ENCODE measurements at regions not wholly inside any gene's neighbourhood (a gene's known extent, or its start where the extent isn't known, plus 50 kb on each side); places are given as distances from the start of the nearest gene placed in this dataset.

DNA sequence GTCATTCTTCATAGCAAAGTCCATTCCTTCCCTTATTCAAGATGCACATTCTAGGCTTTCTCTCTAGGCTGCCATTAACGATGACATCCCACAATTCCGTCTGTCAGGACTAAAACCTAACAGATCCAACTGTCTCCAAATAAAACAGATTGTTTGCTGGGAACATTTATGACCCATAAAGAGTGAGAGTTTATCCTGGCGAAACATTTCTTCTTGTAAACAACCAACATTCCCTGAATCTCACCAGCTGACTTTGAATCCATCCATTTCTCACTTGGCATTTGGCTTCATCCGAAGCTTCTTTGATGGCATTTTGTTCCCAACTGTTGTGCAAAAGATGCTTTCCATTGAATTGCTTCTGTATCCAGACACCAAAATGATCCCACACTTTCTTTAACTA lies 93.1 kb downstream of the OLIG3 start:
- ChIA-PET CTCF (no interaction called here), POLR2A (no interaction called here)
- TF ChIP-seq, protein P1, sequence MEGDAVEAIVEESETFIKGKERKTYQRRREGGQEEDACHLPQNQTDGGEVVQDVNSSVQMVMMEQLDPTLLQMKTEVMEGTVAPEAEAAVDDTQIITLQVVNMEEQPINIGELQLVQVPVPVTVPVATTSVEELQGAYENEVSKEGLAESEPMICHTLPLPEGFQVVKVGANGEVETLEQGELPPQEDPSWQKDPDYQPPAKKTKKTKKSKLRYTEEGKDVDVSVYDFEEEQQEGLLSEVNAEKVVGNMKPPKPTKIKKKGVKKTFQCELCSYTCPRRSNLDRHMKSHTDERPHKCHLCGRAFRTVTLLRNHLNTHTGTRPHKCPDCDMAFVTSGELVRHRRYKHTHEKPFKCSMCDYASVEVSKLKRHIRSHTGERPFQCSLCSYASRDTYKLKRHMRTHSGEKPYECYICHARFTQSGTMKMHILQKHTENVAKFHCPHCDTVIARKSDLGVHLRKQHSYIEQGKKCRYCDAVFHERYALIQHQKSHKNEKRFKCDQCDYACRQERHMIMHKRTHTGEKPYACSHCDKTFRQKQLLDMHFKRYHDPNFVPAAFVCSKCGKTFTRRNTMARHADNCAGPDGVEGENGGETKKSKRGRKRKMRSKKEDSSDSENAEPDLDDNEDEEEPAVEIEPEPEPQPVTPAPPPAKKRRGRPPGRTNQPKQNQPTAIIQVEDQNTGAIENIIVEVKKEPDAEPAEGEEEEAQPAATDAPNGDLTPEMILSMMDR (IDR thresholded peaks at IDR 0.05; ENCODE audit: insufficient read depth, low read depth, low read length), result no peak
- Histone ChIP-seq H3K4me3 (ENCODE audit: low read depth, low read length) (no peak overlapping the region), H3K36me3 (ENCODE audit: control insufficient read depth, insufficient read depth, low read length) (no peaks in the 10 kb centered on the region), H3K27me3 (ENCODE audit: control insufficient read depth, insufficient read depth, low read length) (no peaks in the 10 kb centered on the region)
- DNase-seq (ENCODE audit: low read depth), result no peak

- POLR2A ChIA-PET, result no interaction called here
- CTCF ChIA-PET, result no interaction called here
- no peak for DNase-seq (ENCODE audit: low read depth)
These were observed 94.2 kb downstream of the OLIG3 start for GRCh38 chr6:137399881-137400443.

GRCh38 chr6:137395316-137395715 lies 98.9 kb downstream of the OLIG3 start:
- TF ChIP-seq, protein P1 (IDR thresholded peaks at IDR 0.05; ENCODE audit: insufficient read depth, low read depth, low read length), result no peak
- ChIA-PET CTCF (no interaction called here), POLR2A (no interaction called here)
- H3K27me3 ChIP-seq (ENCODE audit: control insufficient read depth, insufficient read depth, low read length), result no peaks in the 10 kb centered on the region
- no peak overlapping the region for H3K4me3 ChIP-seq (ENCODE audit: low read depth, low read length)
- no peak for DNase-seq (ENCODE audit: low read depth)
- H3K36me3 ChIP-seq (ENCODE audit: control insufficient read depth, insufficient read depth, low read length), result no peaks in the 10 kb centered on the region

More at GRCh38 chr6:137399881-137400443, 94.2 kb downstream of the OLIG3 start:
- Histone ChIP-seq H3K4me3 (ENCODE audit: low read depth, low read length) (no peak overlapping the region), H3K36me3 (ENCODE audit: control insufficient read depth, insufficient read depth, low read length) (no peaks in the 10 kb centered on the region), H3K27me3 (ENCODE audit: control insufficient read depth, insufficient read depth, low read length) (no peaks in the 10 kb centered on the region)
- TF ChIP-seq, protein P1 (IDR thresholded peaks at IDR 0.05; ENCODE audit: insufficient read depth, low read depth, low read length), result no peak

- H3K27me3 ChIP-seq (ENCODE audit: control insufficient read depth, insufficient read depth, low read length), result no peaks in the 10 kb centered on the region
These were observed 103.0 kb downstream of the OLIG3 start for GRCh38 chr6:137391061-137391814.

GRCh38 chr6:137390334-137390733 lies 103.9 kb downstream of the OLIG3 start:
- TF ChIP-seq, protein P1 (IDR thresholded peaks at IDR 0.05; ENCODE audit: insufficient read depth, low read depth, low read length), result no peak
- Histone ChIP-seq H3K4me3 (ENCODE audit: low read depth, low read length) (no peak overlapping the region), H3K27me3 (ENCODE audit: control insufficient read depth, insufficient read depth, low read length) (no peaks in the 10 kb centered on the region), H3K36me3 (ENCODE audit: control insufficient read depth, insufficient read depth, low read length) (no peaks in the 10 kb centered on the region)
- DNase-seq (ENCODE audit: low read depth), result no peak
- ChIA-PET CTCF (no interaction called here), POLR2A (no interaction called here)

More at GRCh38 chr6:137391061-137391814, 103.0 kb downstream of the OLIG3 start:
- CTCF ChIA-PET, result interaction anchor here (1.2 kb wide), 1 partner anchor 15 kb away, joined by 4 read pairs; no protein-coding TSS in a partner anchor
- DNase-seq (ENCODE audit: low read depth), result no peak
- POLR2A ChIA-PET, result no interaction called here
- no peaks in the 10 kb centered on the region for H3K36me3 ChIP-seq (ENCODE audit: control insufficient read depth, insufficient read depth, low read length)
- TF ChIP-seq, protein P1 (IDR thresholded peaks at IDR 0.05; ENCODE audit: insufficient read depth, low read depth, low read length), result no peak
- no peak overlapping the region for H3K4me3 ChIP-seq (ENCODE audit: low read depth, low read length)

Measured in BJ (cell line).